HUDEP-2 (cell line): ENCODE measurements at regions not wholly inside any gene's neighbourhood (a gene's known extent, or its start where the extent isn't known, plus 50 kb on each side); places are given as distances from the start of the nearest gene placed in this dataset.

ENCODE experiments used
- DNase-seq, 76 experiments: peaks; one replicate each; lab custom pipeline; 2025; ENCODE audit not compliant: unreplicated experiment in 76 of 76; lab: John Stamatoyannopoulos, UW

DNA sequence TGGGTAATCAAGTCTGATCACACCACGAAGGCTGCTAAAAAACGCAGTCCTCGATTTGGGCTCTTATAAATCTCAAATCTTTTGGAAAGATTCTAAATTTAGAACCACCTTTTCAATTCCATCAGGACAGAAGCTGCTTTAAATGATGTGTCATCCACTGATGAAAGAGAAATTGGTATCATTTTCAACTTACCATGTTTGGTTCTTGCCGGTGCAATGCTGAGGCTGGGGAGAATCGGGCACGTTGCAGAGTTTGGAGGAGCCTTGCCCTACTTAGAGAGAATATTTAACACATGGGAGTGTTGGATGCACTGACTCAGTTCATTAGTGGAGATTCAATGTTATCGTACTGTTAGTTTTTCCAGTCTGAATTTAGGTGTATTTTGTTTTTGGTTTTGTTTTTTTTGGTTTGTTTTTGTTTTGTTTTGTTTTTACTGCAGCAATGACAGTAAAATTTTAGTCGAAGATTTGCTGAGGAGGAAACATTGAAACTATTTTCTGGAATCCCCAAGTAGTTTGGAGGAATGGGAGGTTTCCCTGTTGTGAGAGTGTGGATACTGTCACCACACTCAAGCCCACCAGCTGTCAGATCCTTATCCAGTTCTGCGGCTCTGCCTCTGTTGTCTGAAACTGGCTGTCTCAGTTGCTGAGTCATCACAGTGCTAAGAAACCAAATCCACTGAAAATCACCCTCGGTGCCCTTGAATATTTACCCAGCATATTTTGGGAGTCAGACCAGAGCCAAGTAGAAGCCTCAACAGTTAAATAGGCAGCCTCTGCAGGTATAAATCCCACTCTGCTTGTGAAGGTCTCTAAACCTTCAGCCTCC, 497.0 kb downstream of the BTBD3 start:
- DNase-seq = no peak

- DNase-seq = no peak
Observed at GRCh38 chr20:12416281-12416680, 498.6 kb downstream of the BTBD3 start.

DNA sequence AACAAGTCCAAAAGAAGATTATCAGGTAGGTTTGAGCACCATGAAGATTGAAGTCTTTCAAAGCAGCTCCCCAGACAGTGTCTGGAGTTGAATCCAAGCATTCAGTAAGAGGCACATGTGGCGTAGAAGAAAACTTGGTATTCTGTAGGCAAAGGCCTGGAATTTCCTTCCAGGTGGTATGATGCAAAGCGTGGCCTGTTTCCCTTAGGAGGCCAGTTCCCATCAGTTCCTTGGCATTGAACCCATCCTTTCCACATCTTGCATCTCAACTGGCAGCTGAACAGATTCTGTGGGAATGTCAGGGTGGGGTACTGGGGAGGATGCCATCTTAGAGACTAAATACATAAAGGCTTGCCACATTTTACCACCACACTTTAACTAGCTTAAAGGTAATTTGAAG, 516.0 kb downstream of the BTBD3 start:
- no peak for DNase-seq

GRCh38 chr20:12434672-12435071, 517.0 kb downstream of the BTBD3 start:
- no peak for DNase-seq

- DNase-seq = no peak
Observed at GRCh38 chr20:12435268-12435667, 517.6 kb downstream of the BTBD3 start.

- DNase-seq = no peak
Observed at GRCh38 chr20:12453711-12454110, 536.0 kb downstream of the BTBD3 start.

DNA sequence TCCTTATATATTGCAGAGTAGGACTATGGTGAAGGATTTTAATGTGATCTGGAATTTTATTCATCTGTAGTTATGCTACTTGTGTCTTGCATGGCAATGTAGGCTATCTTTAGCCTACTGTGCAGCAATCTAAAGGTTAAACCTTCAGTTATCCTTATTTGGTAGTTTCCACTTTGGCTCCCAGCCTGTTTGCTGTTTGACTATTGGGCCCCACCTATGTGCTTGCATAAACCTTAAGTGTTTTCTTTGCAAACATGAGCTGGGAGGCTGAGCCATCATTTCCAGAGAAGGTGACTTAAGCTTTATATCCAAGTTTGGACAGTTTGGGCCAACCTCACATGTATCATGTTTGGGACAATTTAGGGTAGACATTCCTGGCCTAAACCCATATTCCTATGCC, 537.5 kb downstream of the BTBD3 start:
- no peak for DNase-seq

- no peak for DNase-seq
Observed at GRCh38 chr20:12458241-12458640, 540.5 kb downstream of the BTBD3 start.

DNA sequence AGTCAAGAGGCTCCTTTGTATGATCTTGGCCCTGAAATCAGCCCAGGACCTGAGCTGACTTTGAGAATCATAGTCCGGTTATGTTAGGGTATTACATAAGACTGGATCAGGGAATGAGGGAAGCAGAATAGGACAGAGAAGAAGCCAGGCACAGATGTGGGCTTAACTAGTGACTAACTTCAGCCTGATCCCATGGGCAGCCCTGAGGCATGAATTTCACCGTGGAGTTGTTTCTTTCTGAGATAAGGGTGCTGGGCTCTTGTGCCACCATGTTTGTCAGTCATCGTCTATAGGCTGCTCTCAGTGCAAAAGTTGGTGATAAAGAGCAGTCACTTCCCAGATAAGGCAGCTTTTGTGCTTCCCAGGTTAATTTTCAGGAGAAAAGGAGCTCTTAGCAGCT, 544.7 kb upstream of the SPTLC3 start:
- DNase-seq = no peak

GRCh38 chr20:12466915-12467314, 541.9 kb upstream of the SPTLC3 start:
- DNase-seq = no peak

GRCh38 chr20:12467758-12468157, 541.0 kb upstream of the SPTLC3 start:
- no peak for DNase-seq

DNA sequence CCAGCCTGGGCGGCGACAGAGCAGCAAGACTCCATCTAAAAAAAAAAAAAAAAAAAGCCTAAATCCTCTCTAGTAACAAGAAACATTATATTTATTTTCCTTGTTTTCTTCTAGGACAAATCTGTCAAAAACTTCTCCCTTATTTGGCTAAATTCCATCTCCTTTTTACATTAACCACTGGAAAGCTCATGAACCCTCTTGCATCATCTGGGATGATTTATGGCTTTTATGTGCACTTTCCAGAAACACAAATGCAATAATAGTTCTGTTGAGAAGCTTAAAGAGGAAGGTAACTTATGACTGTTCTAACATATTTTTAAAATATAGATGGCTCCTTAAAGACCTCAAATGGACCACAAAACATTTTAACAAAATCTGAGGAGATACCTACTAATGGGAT, 526.1 kb upstream of the SPTLC3 start:
- no peak for DNase-seq

- DNase-seq = no peak
Observed at GRCh38 chr20:12502443-12502842, 506.3 kb upstream of the SPTLC3 start.

- no peak for DNase-seq
Observed at GRCh38 chr20:12504779-12505178, 504.0 kb upstream of the SPTLC3 start.

- no peak for DNase-seq
Observed at GRCh38 chr20:12511499-12511898, 497.3 kb upstream of the SPTLC3 start.

DNA sequence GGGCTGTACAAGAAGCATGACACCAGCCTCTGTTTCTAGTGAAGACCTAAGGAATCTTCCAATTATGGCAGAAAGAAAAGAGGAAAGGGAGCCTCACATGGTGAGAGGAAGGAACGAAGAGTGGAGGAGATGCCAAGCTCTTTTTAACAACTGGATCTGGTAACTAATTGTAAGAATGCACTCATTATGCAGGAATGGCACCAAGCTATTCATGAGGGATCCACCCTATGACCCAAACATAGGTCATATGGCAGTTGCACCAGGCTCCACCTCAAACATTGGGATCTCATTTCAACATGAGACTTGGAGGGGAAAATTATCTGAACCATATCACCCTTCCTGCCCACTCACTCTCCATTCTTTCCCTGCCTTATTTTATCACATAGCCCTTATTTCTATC, 496.0 kb upstream of the SPTLC3 start:
- DNase-seq = no peak

GRCh38 chr20:12528104-12528503, 480.7 kb upstream of the SPTLC3 start:
- DNase-seq = no peak

GRCh38 chr20:12528591-12529041, 480.2 kb upstream of the SPTLC3 start:
- DNase-seq = no peak

GRCh38 chr20:12531626-12532025, 477.1 kb upstream of the SPTLC3 start:
- no peak for DNase-seq

DNA sequence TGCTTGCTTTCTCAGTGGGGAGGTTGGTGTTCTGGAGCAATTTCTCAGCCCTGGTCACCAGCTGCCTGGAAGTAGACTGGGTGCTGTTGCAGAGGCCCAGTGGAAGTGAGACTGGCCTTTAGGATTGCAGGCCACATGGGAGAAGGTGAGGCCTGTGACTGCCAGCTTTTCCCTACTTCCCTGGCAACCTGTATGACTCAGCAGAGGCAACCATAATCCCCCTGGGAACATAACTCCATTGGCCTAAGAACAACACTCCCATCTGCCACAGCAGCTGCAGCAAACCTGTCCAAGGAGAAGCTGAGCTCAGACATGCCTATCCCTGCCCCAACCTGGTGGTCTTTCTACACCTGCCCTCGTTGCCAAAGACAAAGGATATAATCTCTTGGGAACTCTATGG, 473.5 kb upstream of the SPTLC3 start:
- DNase-seq = no peak

DNA sequence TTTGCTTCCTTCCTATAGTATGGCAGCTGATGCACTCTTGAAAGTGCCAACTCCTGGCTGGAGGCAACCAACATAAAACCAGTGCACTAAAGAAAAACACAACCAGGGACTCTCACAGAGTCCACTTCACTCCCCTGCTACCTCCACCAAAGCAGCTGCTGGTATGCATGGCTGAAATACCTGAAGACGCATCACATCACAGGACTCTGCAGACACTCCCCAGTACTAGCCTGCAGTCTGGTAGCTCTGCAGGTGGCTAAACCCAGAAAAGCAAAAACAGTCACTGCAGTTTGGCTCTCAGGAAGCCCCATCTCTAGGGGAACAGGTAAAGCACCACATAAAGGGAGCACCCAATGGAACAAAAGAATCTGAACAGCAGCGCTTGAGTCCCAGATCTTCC, 473.0 kb upstream of the SPTLC3 start:
- DNase-seq = no peak

DNA sequence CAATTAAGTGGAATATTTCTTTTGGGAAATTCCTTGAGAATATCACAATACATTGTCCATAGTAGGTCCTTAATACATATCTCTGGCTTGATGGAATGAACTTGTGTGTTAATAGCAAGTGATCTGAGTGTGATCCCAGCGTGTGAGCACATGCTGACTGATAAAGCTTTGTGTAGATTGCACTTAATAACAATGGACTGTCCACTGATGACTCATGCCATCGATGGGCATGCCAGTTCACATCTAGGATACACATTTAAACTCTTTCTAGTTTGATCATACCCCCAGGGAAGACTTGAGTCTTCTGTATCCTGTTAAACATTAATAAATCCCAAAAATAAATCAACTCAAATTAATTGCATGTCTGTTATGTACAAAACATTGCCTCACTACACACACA, 454.3 kb upstream of the SPTLC3 start:
- no peak for DNase-seq

DNA sequence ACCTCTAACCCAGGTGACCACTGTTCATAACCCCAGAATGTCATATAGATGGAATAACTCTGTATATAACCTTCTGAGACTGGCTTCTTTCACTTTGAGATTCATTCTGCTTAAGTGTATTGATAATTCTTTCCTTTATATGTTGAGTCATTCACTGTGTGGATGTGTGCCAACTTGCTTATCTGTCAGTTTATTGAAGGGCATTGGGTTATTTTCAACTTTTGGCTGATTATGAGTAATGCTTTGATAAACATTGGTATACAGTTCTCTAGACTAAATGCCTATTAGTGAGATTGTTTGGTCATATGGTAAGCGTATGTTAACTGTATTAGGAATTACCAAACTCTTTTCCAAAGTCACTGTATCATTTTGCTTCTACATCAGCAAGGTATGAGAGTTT, 453.4 kb upstream of the SPTLC3 start:
- DNase-seq = peak in 2 of 76 experiments; percentile 1 to 21
